ENCODE measurements at regions not wholly inside any gene's neighbourhood (a gene's known extent, or its start where the extent isn't known, plus 50 kb on each side); places are given as distances from the start of the nearest gene placed in this dataset.

DNA sequence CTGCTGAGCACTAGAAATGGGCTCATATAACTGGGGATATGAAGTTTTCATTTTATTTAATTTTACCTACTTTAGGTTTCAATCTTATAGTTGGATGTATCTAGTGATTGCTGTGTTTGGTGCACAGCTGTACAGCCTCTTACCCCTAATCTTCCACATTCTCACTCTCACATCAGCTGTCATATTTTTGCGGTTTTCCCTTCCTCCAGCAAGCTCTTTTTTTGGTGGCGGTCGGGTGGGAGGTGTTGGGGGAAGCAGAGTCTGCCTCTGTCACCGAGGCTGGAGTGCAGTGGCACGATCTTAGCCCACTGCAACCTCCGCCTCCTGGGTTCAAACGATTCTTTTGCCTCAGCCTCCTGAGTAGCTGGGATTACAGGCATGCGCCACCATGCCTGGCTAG, 445.1 kb upstream of the ISX start:
- WGBS (ENCODE audit: insufficient coverage): no CpG with 5 or more reads among the region's 8 CpGs
- ATAC-seq (ENCODE audit: low read depth) (no peak), DNase-seq (no peak)
- ChIA-PET POLR2A (no interaction called here), CTCF (no interaction called here)
- no peaks in the 10 kb centered on the region for H3K36me3 ChIP-seq (replicated peaks in 1 of 2; ENCODE audit: control extremely low read depth in 1 of 2, control insufficient read depth in 1 of 2, extremely low read depth in 1 of 2, insufficient read depth in 2 of 2, low read length in 1 of 2)
- no peaks in the 10 kb centered on the region for H4K20me1 ChIP-seq (ENCODE audit: control insufficient read depth, insufficient read depth, low read length, poor library complexity, severe bottlenecking)
- no peak overlapping the region for H2AFZ ChIP-seq (ENCODE audit: insufficient read depth, low read depth, low read length, poor library complexity, severe bottlenecking)
- H3K9ac ChIP-seq (ENCODE audit: low read length): no peak overlapping the region
- no peak overlapping the region for H3K4me3 Mint-ChIP-seq
- no peak overlapping the region for H3K27ac ChIP-seq (ENCODE audit: low read length in 2 of 2)
- intact Hi-C loops (cut with micrococcal nuclease): no loop called here
- TF ChIP-seq EZH2 (IDR thresholded peaks at IDR 0.05; ENCODE audit: borderline replicate concordance, insufficient read depth, low read depth, low read length, poor library complexity, severe bottlenecking): no peak
- TF ChIP-seq, protein P1, sequence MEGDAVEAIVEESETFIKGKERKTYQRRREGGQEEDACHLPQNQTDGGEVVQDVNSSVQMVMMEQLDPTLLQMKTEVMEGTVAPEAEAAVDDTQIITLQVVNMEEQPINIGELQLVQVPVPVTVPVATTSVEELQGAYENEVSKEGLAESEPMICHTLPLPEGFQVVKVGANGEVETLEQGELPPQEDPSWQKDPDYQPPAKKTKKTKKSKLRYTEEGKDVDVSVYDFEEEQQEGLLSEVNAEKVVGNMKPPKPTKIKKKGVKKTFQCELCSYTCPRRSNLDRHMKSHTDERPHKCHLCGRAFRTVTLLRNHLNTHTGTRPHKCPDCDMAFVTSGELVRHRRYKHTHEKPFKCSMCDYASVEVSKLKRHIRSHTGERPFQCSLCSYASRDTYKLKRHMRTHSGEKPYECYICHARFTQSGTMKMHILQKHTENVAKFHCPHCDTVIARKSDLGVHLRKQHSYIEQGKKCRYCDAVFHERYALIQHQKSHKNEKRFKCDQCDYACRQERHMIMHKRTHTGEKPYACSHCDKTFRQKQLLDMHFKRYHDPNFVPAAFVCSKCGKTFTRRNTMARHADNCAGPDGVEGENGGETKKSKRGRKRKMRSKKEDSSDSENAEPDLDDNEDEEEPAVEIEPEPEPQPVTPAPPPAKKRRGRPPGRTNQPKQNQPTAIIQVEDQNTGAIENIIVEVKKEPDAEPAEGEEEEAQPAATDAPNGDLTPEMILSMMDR (IDR thresholded peaks at IDR 0.05): no peak
- no peak overlapping the region for H3K4me2 ChIP-seq (replicated peaks; ENCODE audit: low read depth, low read length, poor library complexity, severe bottlenecking)
- H3K27me3 ChIP-seq (replicated peaks in 1 of 4; ENCODE audit: control extremely low read depth in 1 of 4, control insufficient read depth in 3 of 4, insufficient read depth in 4 of 4, low read length in 3 of 4): no peaks in the 10 kb centered on the region
- H3K4me3 ChIP-seq (ENCODE audit: control extremely low read depth in 1 of 5, extremely low read depth in 1 of 5, insufficient read depth in 1 of 5, low read depth in 2 of 5, low read length in 4 of 5): no peak overlapping the region
- no peaks in the 10 kb centered on the region for H3K27me3 Mint-ChIP-seq
- no peaks in the 10 kb centered on the region for H3K4me1 Mint-ChIP-seq
- no peaks in the 10 kb centered on the region for H3K9me3 ChIP-seq (ENCODE audit: control extremely low read depth in 1 of 3, control insufficient read depth in 2 of 3, insufficient read depth in 1 of 3, low read length in 2 of 3)
- no peaks in the 10 kb centered on the region for H3K79me2 ChIP-seq (ENCODE audit: control insufficient read depth, insufficient read depth, low read length)
- no peaks in the 10 kb centered on the region for H3K4me1 ChIP-seq (ENCODE audit: control insufficient read depth in 2 of 2, insufficient read depth in 2 of 2, low read length in 2 of 2)
- no peak overlapping the region for H3K27ac Mint-ChIP-seq
- no peaks in the 10 kb centered on the region for H3K9me3 Mint-ChIP-seq (ENCODE audit: insufficient read depth)

DNA sequence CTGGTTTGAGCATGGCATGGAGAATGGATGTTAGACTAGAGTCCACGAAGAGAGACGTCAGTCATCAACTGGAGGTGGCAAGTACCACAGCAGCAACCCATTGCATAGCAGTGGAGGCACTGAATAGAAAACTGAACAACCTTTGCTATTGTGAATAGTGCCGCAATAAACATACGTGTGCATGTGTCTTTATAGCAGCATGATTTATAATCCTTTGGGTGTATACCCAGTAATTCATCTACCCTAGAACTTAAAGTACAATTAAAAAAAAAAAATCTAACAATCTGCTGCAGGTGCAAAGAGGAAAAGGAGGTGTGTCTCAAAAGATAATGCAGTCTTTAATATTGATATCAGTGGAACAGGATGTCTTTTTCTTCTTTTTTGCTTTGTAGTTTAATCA, 443.4 kb upstream of the ISX start:
- H3K9me3 Mint-ChIP-seq (ENCODE audit: insufficient read depth): no peaks in the 10 kb centered on the region
- H3K4me2 ChIP-seq (replicated peaks; ENCODE audit: low read depth, low read length, poor library complexity, severe bottlenecking): no peak overlapping the region
- no peaks in the 10 kb centered on the region for H3K79me2 ChIP-seq (ENCODE audit: control insufficient read depth, insufficient read depth, low read length)
- no peaks in the 10 kb centered on the region for H3K4me1 ChIP-seq (ENCODE audit: control insufficient read depth in 2 of 2, insufficient read depth in 2 of 2, low read length in 2 of 2)
- ChIA-PET POLR2A (no interaction called here), CTCF (interaction anchor here (0.7 kb wide), 1 partner anchor 112 kb away, joined by 6 read pairs; no protein-coding TSS in a partner anchor)
- no peak overlapping the region for H3K9ac ChIP-seq (ENCODE audit: low read length)
- no peaks in the 10 kb centered on the region for H3K4me1 Mint-ChIP-seq
- no peaks in the 10 kb centered on the region for H3K27me3 Mint-ChIP-seq
- no peak overlapping the region for H3K27ac ChIP-seq (ENCODE audit: low read length in 2 of 2)
- DNase-seq: no peak
- H3K36me3 ChIP-seq (replicated peaks in 1 of 2; ENCODE audit: control extremely low read depth in 1 of 2, control insufficient read depth in 1 of 2, extremely low read depth in 1 of 2, insufficient read depth in 2 of 2, low read length in 1 of 2): no peaks in the 10 kb centered on the region
- H2AFZ ChIP-seq (ENCODE audit: insufficient read depth, low read depth, low read length, poor library complexity, severe bottlenecking): no peak overlapping the region
- H3K9me3 ChIP-seq (ENCODE audit: control extremely low read depth in 1 of 3, control insufficient read depth in 2 of 3, insufficient read depth in 1 of 3, low read length in 2 of 3): peaks cover 0 to 3% (median 0%) of the 10 kb centered on the region in 3 donors
- H3K4me3 Mint-ChIP-seq: no peak overlapping the region
- H3K27ac Mint-ChIP-seq: no peak overlapping the region
- intact Hi-C loops (cut with micrococcal nuclease): no loop called here
- ATAC-seq (ENCODE audit: low read depth): no peak
- no peaks in the 10 kb centered on the region for H4K20me1 ChIP-seq (ENCODE audit: control insufficient read depth, insufficient read depth, low read length, poor library complexity, severe bottlenecking)
- no peaks in the 10 kb centered on the region for H3K27me3 ChIP-seq (replicated peaks in 1 of 4; ENCODE audit: control extremely low read depth in 1 of 4, control insufficient read depth in 3 of 4, insufficient read depth in 4 of 4, low read length in 3 of 4)
- TF ChIP-seq, protein P1 (IDR thresholded peaks at IDR 0.05): no peak
- TF ChIP-seq EZH2 (IDR thresholded peaks at IDR 0.05; ENCODE audit: borderline replicate concordance, insufficient read depth, low read depth, low read length, poor library complexity, severe bottlenecking): no peak
- no peak overlapping the region for H3K4me3 ChIP-seq (ENCODE audit: control extremely low read depth in 1 of 5, extremely low read depth in 1 of 5, insufficient read depth in 1 of 5, low read depth in 2 of 5, low read length in 4 of 5)
- WGBS (ENCODE audit: insufficient coverage): 93% methylated on average over 2 of the region's 4 CpGs

Data from B cell (primary cell).